GM21576 (cell line): ENCODE measurements at regions not wholly inside any gene's neighbourhood (a gene's known extent, or its start where the extent isn't known, plus 50 kb on each side); places are given as distances from the start of the nearest gene placed in this dataset.

Experiments used
- ATAC-seq: cut with Tn5 transposase; IDR thresholded peaks from one replicate; pipeline ENCODE4 v1.9.1; 2021; ENCODE audit warnings: mild to moderate bottlenecking, moderate library complexity; ENCODE audit not compliant: unreplicated experiment

DNA sequence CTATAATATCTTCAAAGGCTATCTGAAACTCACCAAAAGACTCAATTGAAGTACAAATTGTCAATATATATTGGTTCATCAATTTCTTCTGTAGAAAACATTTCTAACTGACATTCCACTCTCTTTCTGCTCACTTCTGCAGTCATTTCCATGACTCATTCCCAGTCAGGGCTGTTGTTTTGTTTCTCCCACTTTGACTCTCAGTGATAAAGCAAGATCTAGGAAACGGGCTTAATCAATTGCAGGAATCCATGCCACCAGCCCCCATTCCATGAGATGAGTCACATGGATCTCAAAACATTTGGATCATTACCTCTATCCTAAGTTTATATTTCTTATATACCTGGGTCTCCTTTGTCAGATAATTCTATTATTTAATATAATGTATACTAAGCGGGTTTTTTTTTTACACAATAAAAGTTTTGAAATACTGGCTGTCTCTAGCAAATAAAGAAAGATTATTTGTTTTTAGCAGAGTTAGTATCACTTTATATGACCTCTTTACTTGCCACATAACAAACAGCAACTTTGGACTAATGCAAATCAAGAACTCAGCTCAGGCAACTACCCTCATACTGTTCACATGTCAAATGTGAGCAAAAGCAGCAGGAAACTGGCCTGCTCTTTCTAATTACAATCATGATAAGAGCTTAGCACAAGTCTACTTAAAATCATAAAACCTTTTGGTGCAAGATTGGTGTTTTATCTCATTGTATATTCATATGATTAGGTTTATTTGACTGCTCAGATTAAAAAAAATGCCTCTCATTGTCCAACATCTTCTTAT lies 251.1 kb upstream of the PIK3C3 start:
- no peak for ATAC-seq

DNA sequence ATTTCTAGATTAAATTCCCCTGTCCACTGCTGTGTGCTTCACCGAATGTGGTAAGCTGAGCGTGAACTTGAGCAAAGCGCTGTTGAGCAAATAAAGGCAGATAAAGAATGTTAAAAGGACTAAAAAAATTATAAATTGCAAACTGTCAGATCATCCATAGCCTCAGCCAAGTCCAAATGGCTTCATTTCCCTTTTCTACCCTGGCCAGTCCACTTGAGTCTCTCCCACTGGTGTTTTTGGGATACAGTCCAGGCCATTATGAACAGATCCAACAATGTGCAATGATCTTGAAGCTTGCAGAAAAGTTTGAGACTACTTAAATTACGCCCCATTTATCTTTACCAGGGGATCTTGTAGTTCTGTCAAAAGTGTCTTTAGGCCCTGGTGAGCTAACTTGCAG lies 254.6 kb upstream of the PIK3C3 start:
- ATAC-seq = no peak

DNA sequence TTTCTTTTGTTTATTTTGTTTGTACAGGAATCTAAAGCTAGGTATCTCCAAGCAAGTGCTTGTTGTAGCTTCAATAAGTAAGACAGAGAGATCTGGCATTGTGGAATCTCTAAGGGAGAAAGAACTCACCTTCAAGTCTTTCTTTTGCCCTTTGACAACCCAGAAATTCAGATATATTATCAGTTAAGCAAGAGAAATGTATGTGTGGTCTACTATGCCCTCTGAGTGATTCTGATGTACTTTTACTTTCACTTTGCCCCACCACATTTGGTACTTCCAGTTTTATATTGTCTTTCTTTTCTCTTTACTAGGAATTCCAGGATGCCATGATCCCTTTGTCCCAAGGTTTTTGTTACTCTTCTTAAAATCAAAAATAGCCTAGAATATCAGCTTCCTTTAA lies 259.6 kb upstream of the PIK3C3 start:
- no peak for ATAC-seq

DNA sequence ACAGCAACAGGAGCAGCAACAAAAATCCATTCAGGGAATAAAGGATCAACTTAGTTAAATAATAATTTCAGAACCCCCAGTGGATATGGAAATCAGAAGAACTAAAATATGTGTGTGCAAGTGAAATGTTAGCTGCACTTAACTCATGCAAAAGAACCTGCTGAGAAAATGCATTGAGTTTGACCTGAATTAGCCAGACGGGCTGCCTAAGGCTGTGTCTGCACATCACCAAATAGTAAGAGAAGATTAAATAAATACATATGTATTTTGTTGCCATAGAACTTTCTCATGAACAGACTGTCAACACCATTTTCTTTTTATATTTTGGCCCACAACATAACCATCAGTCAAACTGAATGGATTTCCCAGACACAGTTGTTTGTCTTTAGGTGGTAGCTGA lies 262.0 kb upstream of the PIK3C3 start:
- no peak for ATAC-seq

DNA sequence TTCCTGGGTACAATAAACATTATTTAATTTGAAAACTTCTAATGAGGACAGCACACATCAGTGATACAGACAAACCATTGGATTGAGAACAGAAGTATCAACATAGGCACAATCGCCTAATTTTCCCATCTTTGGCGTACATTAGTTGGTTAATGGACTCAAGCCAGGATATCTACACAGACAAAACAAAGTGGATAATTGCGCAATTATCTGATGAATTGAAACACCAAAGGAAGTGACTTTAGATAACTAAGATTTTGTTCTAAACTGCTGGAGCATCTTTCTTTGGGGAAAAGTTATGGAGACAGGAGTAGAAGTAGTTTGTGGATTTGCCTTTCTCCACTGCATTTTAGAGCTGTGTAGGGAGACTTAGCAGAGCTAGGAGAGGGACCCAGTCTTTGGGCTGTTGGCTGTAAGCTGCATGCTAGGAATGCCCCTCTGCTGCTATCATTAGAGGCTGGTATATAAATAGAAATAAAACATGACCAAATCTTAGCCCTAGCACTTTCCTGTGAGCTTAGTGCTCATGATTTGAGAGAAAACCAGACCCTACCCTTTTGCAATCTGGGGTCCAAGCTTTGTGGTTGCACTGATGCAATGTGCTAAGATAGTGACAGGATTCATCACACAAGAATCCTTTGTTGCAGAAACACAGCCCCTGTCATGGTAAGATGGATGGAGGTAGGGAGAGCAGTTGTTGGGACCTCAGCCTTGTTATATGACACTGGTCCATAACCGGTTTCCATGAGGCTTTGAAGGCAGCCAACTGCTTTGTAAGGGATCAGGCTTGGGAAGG lies 264.5 kb upstream of the PIK3C3 start:
- no peak for ATAC-seq

DNA sequence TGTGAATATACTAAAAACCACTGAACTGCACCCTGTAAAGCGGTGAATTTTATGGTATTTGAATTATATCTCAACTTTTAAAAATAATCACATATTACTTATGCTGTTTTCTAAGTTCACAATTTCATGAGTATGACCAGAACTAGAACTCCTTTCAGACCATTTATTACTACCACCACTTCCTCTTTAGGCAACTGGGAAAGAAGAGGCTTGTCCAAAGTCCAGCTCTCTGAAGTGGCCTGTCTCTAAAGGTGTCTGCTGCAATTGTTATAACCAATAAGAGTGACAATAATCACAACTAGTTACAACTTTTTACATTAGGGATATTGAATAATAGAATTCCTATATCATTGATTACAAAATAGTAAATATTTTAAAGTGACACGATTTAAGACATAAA lies 267.9 kb upstream of the PIK3C3 start:
- no peak for ATAC-seq

DNA sequence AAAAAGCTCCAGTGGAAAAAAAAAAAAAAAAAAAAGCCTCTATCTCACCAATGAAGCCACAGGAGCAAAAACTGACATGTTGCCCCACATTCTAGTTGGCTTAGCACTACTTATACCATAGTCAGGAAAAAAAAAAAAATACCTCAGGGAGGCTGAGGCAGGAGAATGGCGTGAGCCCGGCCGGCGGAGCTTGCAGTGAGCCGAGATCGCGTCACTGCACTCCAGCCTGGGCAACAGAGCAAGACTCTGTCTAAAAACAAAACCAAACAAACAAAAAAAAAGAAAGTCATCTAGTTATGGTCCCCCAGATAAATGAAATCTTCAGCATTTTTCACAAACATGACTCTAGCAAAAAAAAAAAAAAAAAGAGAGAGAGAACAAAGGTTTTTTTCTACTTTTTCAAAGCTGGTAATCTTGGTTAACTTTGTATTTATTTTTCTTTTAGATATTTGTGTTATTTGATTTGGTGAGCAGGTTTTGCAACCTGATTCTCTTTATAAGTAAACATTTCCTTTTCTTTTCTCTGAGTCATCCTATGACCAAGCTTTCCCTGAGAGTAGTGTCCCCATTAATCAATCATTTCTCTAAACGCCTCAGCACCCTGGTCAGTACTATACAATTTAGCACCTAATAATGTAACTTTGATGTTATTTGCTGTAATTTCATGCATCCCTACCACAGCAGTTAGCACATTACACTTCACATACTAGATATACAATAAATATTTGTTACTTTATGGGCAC lies 273.7 kb upstream of the PIK3C3 start:
- ATAC-seq = no peak

DNA sequence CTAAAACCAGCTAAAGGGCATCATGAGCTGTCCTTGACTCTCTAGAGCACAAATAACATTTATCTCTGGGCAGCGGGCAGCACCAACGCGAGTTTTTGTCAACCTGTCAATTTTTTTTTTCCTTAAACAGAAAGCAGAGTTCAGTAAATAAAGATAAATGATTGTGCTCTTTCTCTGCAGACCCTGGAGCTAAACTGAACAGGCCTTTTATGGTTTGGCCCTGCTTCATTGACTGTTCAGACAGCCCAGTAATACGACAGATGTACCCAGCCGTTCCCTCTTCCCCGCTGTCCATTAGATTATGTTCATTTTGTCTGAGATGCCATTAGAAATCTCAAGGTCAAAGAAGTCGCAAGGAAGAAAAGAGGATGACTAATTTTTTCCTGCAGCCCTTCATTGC lies 280.5 kb upstream of the PIK3C3 start:
- ATAC-seq = no peak

DNA sequence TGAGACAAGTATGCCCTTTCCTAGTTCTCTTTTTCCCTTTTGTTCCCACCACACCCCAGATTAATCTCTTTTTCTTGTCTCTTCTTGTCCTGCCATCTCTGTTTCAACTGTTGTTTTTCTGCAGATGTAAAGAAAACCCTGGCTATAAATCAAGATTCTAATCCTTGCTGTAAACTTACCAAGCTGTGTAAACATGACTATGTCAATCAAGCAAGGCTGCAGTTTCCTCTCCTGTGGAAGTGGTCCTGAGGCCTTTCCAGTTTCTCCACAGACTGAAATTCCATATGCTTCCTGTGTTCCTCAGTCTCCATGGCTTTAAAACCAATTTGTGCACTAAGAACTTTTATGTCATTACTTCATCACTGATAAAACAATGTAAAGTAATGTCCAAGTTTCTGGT lies 288.8 kb upstream of the PIK3C3 start:
- ATAC-seq = no peak

DNA sequence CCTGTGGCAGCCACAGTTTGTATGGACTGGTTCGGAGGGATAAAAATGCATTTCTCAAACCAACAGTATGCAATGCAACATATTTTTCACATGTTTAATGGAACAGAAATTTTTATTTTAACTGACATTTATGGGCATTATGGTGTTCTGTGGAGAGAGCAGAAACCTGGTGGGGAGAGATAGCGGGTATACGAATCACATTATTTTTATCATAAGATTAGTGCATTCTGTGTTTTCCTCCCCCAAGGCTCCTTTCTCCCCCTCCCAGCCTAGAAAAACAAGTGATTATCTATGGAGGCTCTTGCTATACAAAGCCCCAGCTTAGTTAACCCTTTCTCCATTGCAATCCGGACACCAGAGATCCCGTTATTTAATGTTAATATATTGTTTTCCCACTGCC lies 289.8 kb upstream of the PIK3C3 start:
- ATAC-seq = no peak

DNA sequence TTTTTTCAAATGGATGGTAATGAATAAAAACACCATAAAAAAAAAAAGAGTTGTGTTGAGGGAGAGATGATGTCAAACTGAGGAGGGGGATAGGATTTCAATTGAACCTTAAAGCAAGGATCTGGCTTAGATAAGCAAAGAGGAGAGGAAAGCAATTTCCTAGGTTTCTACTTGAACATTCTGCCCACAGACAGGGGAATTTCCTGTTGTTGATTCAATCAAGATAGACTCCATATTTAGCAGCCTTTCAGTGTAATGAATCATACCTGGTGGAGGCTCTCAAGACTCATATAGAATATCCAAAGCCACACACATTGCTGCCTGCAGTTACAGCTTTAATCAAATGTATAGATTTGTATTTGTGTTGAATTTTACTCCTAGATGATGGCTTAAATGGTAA lies 294.4 kb upstream of the PIK3C3 start:
- no peak for ATAC-seq

DNA sequence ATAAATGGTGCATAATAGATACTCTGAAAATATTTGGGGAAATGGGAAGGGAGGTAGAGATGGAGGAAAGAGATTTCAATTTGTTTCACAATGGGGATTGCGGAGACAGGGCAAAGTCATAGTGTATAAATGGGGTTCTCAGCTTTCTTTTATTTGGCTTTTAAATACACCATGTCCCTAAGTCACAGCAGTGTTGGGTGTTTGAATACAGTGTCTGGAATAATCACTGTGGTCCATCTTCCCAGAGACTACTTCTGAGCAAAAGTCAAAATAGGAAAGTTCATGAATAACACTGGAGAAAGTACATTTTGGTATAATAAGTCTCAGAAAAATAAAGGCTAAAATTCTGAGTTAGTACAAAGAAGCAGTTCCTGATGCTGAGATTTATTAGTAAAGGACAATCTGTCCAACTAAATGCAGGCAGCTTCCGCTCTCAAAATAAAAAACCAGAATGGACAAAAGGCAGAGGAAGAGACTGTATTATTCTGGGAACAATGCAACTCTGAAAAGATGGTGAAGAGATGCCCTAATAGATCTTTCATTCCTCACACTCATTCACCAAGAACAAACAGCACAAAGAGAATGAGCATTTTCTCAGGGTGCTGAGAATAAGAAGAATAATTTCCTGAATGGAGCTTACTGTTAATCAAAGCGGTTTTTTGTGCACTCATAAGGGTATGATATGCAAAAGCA lies 295.4 kb upstream of the PIK3C3 start:
- ATAC-seq = no peak

DNA sequence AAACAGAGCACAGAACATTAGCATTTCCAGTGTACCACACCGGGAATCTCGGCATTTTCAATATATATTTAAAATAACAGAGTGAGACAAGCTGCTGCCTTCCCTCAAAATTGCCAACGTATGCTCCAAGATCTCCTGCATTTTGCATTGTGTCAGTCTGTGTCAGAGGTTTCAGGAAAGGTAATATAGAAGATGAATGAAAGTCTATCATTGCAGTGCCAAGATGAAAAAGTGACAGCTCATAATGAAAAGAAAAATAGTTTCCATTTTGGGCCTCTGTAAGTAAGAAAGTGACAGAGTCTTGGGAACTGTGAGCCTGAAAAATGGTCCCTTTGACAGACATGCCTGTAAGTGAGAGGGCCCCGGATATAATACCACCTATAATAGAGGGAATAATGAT lies 297.8 kb upstream of the PIK3C3 start:
- ATAC-seq = no peak

DNA sequence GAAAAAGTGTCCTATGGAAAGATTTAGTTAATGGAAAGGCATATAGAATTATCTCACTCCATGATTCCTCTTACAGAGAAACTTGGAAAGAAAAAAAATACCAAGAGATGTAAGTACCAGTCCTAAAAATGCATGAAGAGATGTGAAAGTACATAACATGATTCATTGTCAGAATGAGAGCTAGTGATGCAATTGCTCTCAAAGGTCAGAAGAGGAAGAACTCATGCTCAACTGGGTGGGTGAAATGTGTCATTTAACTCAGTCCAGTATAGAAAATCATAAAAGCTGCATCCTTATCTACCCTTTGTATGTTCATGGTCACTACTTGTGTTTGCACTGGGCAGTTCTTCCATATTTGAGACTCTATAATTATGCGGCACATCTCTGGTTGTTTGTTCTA lies 300.0 kb upstream of the PIK3C3 start:
- ATAC-seq = no peak

DNA sequence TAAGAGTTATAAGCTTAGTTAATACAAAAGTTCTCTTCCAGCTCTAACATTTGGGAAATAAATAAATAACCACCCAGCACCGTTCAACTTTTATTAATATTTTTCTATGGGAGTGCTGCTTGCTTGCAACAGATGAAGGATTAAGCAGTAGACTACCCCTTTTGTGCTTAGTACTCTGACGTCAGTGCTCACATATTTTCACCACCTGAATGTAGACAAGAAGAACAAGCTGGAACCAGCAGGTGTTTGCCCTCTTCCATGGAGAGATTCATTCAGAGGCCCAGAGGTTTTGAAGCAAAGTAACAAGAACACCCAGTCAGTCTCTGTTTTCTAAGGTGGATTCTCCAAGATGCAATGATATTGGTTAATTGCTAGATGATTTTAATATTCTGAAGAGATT lies 307.1 kb upstream of the PIK3C3 start:
- no peak for ATAC-seq

DNA sequence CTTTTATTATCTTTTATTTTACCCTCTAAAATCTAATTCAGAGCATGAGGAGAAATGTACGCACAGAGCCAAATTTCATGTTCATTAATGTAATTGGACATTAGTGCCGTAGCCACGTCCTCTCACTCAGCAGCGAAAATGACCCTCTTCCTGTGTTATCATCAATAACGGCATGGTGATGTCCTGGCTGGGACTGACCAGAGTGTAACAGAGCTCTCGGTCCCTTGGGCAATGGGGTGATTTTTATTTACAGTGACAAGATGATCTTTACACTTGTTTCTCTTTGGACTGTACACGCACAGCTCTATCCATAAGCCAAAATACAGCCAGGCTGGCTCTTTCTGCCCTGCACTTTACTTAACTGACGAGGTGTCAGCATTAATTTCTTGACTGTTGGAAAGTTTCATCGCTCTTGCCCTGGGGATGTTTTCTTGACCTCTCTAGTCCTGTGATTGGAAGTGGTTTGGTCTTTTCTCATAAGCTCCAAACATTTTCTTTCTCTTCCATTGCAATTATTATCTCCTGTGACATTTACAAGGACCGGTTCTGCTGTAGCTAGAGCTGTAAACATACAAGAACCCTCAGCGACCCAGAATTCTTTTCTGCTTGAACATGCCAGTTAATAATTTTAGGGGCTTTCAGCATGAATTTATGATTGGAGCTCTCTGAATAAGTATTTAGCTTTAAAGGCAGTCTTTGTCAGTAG lies 308.0 kb upstream of the PIK3C3 start:
- ATAC-seq = no peak

DNA sequence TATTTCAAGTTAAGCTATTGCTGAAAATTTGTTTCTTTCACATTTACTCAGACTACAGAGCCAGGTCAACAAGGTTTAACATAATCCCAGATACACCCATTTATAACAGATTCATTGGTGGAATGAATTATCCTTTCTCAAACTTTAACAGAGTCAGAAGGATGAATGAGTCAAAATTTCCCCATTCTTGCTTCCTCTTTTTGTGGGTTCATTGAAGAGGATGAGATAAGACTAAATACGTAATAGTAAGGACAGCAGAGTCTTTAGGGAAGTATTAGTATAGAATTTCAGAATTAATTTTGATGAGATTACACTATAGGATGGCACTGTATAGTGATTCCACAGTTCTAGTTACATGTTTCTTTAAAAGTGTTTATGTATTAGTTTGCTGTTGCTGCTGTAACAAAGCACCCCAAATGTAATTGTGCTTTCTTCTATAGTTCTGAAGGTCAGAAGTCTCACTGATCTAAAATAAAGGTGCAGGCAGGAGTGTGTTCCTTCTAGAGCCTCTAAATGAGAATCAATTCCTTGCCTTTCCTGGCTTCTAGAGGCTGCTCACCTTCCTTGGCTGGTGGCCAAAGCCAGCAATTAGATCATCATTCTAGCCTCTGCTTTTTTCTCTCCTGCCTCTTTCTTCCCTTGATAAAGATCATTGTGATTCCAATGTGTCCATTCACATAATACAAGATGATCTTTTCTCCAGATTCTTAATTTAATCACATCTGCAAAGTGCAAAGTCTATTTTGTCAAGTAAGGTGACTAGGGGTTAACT lies 309.3 kb upstream of the PIK3C3 start:
- ATAC-seq = no peak

DNA sequence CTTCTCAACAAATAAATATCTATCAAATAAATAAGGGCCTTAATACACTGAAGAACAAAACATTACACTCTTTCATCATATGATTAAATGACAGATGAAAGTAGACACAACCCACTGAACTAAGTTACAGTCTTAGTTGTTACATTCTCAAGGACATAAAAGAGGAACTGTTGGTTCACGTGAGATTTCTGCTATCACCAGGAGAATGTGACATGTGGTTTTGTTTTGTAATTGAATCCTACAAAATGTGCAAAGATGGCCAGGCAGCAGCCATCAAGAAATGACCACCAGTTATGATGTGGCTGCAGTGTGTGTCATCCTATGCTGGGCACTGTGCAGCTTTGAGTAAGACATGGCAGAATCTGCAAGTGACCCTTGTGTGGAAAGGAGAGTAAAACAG lies 310.6 kb upstream of the PIK3C3 start:
- ATAC-seq = no peak

DNA sequence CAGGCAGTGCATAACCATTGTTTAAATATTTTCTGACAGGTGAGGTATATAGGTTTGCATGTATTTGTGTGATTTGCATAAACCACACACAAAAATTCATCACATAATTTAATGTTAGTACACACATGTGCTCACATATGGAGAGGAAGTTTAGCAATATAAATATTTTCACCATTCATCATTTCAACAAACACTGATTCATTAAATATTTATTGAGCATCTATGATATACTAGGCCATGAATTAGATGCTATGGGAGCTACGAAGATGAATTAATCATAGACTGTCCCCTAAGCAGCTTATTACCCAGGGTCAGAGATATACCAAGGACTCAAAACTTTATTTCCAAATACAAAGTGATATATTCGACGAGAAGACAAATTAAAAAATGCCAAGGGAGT lies 311.6 kb upstream of the PIK3C3 start:
- no peak for ATAC-seq

DNA sequence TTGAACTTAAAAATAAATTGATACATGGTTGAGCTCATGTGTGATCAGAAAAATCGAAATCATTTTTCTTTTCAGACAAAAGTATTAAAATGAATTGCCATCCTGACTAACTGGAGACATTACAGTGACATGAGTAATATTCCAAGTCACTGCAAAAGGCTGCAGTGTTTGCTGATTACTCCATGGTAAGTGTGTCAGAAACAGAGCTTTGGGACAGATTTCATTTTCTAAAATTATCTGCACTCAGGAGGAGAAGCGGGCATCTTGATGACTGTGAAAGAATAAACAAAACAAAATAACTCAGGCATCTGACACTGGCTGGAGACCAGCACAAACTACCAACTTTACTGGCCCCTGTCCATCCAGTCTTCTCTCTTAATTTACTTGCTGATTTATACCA lies 312.3 kb upstream of the PIK3C3 start:
- no peak for ATAC-seq
